Parathyroid adenoma (tissue), 2 donors: ENCODE measurements at regions not wholly inside any gene's neighbourhood (a gene's known extent, or its start where the extent isn't known, plus 50 kb on each side); places are given as distances from the start of the nearest gene placed in this dataset.

Source experiments
- H2AFZ ChIP-seq: fragments of 300-600 bp; sonication (generic); one replicate; pipeline ENCODE4 v1.7.0; 2017; ENCODE audit warnings: antibody characterized with exemption, mild to moderate bottlenecking
- H3K27ac ChIP-seq: fragments of 300-600 bp; sonication (generic); one replicate; pipeline ENCODE4 v1.7.0; 2017
- H3K27me3 ChIP-seq: fragments of 300-600 bp; sonication (generic); one replicate; pipeline ENCODE4 v1.7.0; 2017; ENCODE audit warnings: low read length; ENCODE audit not compliant: control insufficient read depth, insufficient read depth
- H3K36me3 ChIP-seq: fragments of 300-600 bp; sonication (generic); one replicate; pipeline ENCODE4 v1.7.0; 2017; ENCODE audit warnings: low read length; ENCODE audit not compliant: control insufficient read depth, insufficient read depth
- H3K4me1 ChIP-seq: fragments of 300-600 bp; sonication (generic); one replicate; pipeline ENCODE4 v1.7.0; 2017; ENCODE audit warnings: control low read depth
- H3K4me2 ChIP-seq: fragments of 300-600 bp; sonication (generic); one replicate; pipeline ENCODE4 v1.7.0; 2017; ENCODE audit warnings: low read length
- H3K4me3 ChIP-seq: fragments of 300-600 bp; sonication (generic); one replicate; pipeline ENCODE4 v1.7.0; 2017; ENCODE audit warnings: low read depth, low read length
- H3K79me2 ChIP-seq: fragments of 300-600 bp; sonication (generic); one replicate; pipeline ENCODE4 v1.7.0; 2017; ENCODE audit warnings: control low read depth
- H3K9ac ChIP-seq: fragments of 300-600 bp; sonication (generic); one replicate; pipeline ENCODE4 v1.7.0; 2017; ENCODE audit warnings: mild to moderate bottlenecking
- H3K9me3 ChIP-seq: fragments of 300-600 bp; sonication (generic); one replicate; pipeline ENCODE4 v1.7.0; 2017; ENCODE audit warnings: low read length; ENCODE audit not compliant: control insufficient read depth
- TF ChIP-seq, protein P1 (sequence below): fragments of 300-600 bp; sonication (generic); IDR thresholded peaks from one replicate; pipeline ENCODE4 v1.7.0; 2017; ENCODE audit warnings: antibody characterized with exemption, mild to moderate bottlenecking
- donor health status: primary hyperparathyroidism.

DNA sequence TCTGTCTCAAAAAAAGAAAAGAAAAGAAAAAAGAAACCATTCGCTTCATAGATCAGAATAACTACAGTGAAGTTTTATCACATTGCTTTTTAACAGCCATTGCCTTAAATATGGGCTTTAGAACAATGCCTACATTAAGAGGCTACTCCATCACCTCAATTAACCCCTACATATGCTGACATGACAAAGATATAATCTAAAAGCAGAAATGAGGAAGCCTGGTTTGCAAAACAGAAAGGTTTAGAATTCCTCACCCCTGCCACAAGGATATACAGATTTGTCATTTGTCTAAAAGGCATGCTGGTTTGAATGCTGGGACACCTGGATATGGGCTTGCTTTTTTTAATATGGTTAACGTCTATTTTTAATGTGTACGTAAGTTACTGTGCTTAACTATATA lies 1353.0 kb upstream of the C9orf72 start:
- H3K9me3 ChIP-seq: no peaks in the 10 kb centered on the region
- TF ChIP-seq, protein P1, sequence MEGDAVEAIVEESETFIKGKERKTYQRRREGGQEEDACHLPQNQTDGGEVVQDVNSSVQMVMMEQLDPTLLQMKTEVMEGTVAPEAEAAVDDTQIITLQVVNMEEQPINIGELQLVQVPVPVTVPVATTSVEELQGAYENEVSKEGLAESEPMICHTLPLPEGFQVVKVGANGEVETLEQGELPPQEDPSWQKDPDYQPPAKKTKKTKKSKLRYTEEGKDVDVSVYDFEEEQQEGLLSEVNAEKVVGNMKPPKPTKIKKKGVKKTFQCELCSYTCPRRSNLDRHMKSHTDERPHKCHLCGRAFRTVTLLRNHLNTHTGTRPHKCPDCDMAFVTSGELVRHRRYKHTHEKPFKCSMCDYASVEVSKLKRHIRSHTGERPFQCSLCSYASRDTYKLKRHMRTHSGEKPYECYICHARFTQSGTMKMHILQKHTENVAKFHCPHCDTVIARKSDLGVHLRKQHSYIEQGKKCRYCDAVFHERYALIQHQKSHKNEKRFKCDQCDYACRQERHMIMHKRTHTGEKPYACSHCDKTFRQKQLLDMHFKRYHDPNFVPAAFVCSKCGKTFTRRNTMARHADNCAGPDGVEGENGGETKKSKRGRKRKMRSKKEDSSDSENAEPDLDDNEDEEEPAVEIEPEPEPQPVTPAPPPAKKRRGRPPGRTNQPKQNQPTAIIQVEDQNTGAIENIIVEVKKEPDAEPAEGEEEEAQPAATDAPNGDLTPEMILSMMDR: no peak
- no peaks in the 10 kb centered on the region for H3K36me3 ChIP-seq

DNA sequence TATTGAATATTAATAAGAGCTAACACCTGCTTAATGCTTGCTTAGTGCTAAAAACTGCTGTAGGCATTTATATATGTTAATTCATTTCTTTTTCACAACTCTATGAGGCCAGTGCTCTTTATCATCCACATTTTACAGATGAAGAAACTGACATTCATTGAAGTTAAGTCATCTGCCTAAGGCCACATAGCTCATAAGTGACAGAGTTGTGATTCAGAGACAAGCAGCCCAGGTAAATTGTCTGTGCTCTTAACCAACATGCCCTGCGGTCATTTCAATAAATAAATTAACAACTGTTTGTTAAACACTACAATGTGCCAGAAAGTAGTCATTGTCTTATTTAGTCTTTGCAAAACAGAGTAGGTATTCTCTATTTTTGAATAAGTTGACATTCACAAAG lies 1354.4 kb upstream of the C9orf72 start:
- H3K4me2 ChIP-seq: no peak overlapping the region
- no peaks in the 10 kb centered on the region for H3K36me3 ChIP-seq
- no peaks in the 10 kb centered on the region for H3K9me3 ChIP-seq
- no peak overlapping the region for H2AFZ ChIP-seq
- no peaks in the 10 kb centered on the region for H3K27me3 ChIP-seq
- TF ChIP-seq, protein P1: no peak
- no peak overlapping the region for H3K9ac ChIP-seq
- no peaks in the 10 kb centered on the region for H3K4me1 ChIP-seq
- no peaks in the 10 kb centered on the region for H3K79me2 ChIP-seq
- no peak overlapping the region for H3K4me3 ChIP-seq
- H3K27ac ChIP-seq: no peak overlapping the region

More for the DNA sequence above, 1353.0 kb upstream of the C9orf72 start:
- Histone ChIP-seq H3K4me1 (no peaks in the 10 kb centered on the region), H3K4me2 (no peak overlapping the region), H3K9ac (no peak overlapping the region), H3K27ac (no peak overlapping the region), H3K27me3 (no peaks in the 10 kb centered on the region), H3K79me2 (no peaks in the 10 kb centered on the region), H2AFZ (no peak overlapping the region), H3K4me3 (no peak overlapping the region)

DNA sequence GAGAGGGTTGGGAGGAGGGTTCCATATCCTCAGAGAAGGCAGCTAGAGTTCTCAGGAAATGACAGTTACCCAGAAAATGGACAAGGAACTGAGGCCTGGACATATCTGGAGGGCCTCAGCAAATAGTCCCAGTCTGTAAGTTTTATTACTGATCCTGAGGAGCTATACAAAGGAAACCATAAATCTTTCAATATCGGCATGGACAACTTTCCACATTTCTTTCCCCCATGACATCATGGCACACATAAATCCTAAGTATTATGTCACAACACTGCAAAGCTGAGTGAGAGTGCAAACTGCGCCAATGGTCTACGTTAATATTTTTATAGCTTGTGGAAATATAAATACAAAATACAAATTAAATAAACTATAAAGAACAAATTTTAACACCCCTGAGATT lies 1356.2 kb upstream of the C9orf72 start:
- Histone ChIP-seq H3K9ac (no peak overlapping the region), H2AFZ (no peak overlapping the region), H3K9me3 (no peaks in the 10 kb centered on the region), H3K4me2 (no peak overlapping the region), H3K4me3 (no peak overlapping the region), H3K27ac (no peak overlapping the region), H3K79me2 (no peaks in the 10 kb centered on the region), H3K27me3 (no peaks in the 10 kb centered on the region), H3K4me1 (no peaks in the 10 kb centered on the region), H3K36me3 (no peaks in the 10 kb centered on the region)
- TF ChIP-seq, protein P1: no peak

DNA sequence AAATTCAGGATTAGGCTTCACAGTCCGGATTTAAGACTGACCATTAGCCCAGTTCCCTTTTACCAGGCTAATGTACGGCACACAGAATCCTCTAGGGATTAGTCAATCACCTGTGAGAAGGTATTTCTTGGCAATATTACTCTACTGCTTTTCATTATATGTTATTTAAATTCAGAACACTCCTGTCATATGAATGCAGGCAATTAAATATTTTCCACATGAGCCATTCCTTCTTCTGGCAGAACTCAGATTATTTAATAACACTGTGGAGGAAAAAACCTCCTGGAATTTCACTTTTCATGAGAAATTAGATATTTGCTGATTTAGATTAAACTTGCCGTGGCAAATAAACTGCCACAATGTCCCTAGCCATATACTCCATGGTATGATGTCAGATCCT lies 1357.5 kb upstream of the C9orf72 start:
- Histone ChIP-seq H3K9me3 (no peaks in the 10 kb centered on the region), H3K79me2 (no peaks in the 10 kb centered on the region), H3K4me1 (no peaks in the 10 kb centered on the region), H3K4me3 (no peak overlapping the region), H3K4me2 (no peak overlapping the region), H3K36me3 (no peaks in the 10 kb centered on the region), H3K27ac (no peak overlapping the region), H2AFZ (no peak overlapping the region), H3K27me3 (no peaks in the 10 kb centered on the region), H3K9ac (no peak overlapping the region)
- TF ChIP-seq, protein P1: no peak

DNA sequence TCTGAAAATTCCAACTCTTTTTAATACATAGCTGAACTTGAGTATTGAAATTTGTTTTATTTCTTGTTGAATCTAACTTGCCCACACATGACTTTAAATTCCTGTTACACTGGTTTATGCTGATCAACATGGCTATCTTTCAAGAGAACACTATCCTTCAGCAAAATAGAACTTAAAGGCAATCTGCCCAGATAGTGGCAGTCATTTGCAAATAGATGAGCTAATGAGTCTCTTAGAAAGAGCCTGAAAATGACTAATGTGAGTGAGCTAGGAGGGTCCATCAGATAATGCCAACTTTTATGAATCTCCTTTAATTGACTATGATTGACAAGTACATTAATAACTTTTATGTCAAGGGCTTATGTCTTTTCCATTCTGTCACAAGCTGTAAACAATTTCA lies 1360.8 kb upstream of the C9orf72 start:
- H3K27ac ChIP-seq: no peak overlapping the region
- TF ChIP-seq, protein P1: no peak

More for the DNA sequence above, 1360.8 kb upstream of the C9orf72 start:
- H3K27me3 ChIP-seq: no peaks in the 10 kb centered on the region
- no peaks in the 10 kb centered on the region for H3K36me3 ChIP-seq
- H3K79me2 ChIP-seq: no peaks in the 10 kb centered on the region
- no peak overlapping the region for H3K4me2 ChIP-seq
- H3K4me3 ChIP-seq: no peak overlapping the region
- no peaks in the 10 kb centered on the region for H3K4me1 ChIP-seq
- no peak overlapping the region for H3K9ac ChIP-seq
- H2AFZ ChIP-seq: no peak overlapping the region
- no peaks in the 10 kb centered on the region for H3K9me3 ChIP-seq
